Lung (tissue), 11 donors: ENCODE measurements at regions not wholly inside any gene's neighbourhood (a gene's known extent, or its start where the extent isn't known, plus 50 kb on each side); places are given as distances from the start of the nearest gene placed in this dataset.
"Not testable (repeated sequence)": the region's sequence is repeated elsewhere in the genome, so short reads cannot be mapped to it uniquely, and the experiment has no call there.

Experiments used
- ATAC-seq: fragments of 200-7000 bp; cut with Tn5 transposase; one replicate; pipeline ENCODE4 v1.9.1; 2020; ENCODE audit warnings: moderate number of reproducible peaks; ENCODE audit not compliant: insufficient read depth, low FRiP score
- DNase-seq, 3 donors: peaks; one replicate each; pipeline ENCODE4 v3.0.0-alpha.2; 2013 to 2017
- H3K27ac ChIP-seq, 2 donors: one replicate each; pipeline ENCODE4 v1.5.1; 2013; ENCODE audit warnings: mild to moderate bottlenecking in 2 of 2, moderate library complexity in 2 of 2, control low read depth in 1 of 2, inconsistent platforms in 1 of 2, low read depth in 1 of 2, low read length in 1 of 2
- H3K27me3 ChIP-seq, 3 donors: one replicate each; pipeline ENCODE4 v1.5.1; 2013; ENCODE audit warnings: low read length in 2 of 3; ENCODE audit not compliant: control insufficient read depth in 3 of 3, insufficient read depth in 3 of 3
- H3K36me3 ChIP-seq, 4 donors: one replicate each; pipeline ENCODE4 v1.5.1; 2013; ENCODE audit warnings: low read length in 4 of 4, mild to moderate bottlenecking in 1 of 4, moderate library complexity in 1 of 4; ENCODE audit not compliant: control insufficient read depth in 4 of 4, insufficient read depth in 4 of 4
- H3K4me1 ChIP-seq, 5 donors: one replicate each; pipeline ENCODE4 v1.5.1; 2013; ENCODE audit warnings: low read length in 5 of 5, mild to moderate bottlenecking in 2 of 5, moderate library complexity in 1 of 5; ENCODE audit not compliant: control insufficient read depth in 5 of 5, insufficient read depth in 5 of 5
- H3K4me3 ChIP-seq: one replicate; pipeline ENCODE4 v1.5.1; 2013; ENCODE audit warnings: mild to moderate bottlenecking, control low read depth, moderate library complexity
- H3K9ac ChIP-seq, 2 donors: one replicate each; pipeline ENCODE4 v1.5.1; 2013; ENCODE audit warnings: low read length in 2 of 2, control low read depth in 1 of 2; ENCODE audit not compliant: insufficient read depth in 1 of 2
- H3K9me3 ChIP-seq, 4 donors: one replicate each; pipeline ENCODE4 v1.5.1; 2013; ENCODE audit warnings: low read length in 3 of 4, mild to moderate bottlenecking in 1 of 4, moderate library complexity in 1 of 4; ENCODE audit not compliant: control insufficient read depth in 4 of 4, insufficient read depth in 3 of 4
- WGBS, 2 donors: extraction: QIAGEN DNeasy Blood & Tissue Kit; methylation state at CpG; one replicate each; pipeline ENCODE4 v1.1.7; 2013; 5-methylcytosine and 5-hydroxymethylcytosine counted together
- TF ChIP-seq, protein P1 (sequence below): IDR thresholded peaks from 2 replicates; pipeline ENCODE4 v1.5.1; 2012; ENCODE audit warnings: mild to moderate bottlenecking; ENCODE audit errors: control extremely low read depth, extremely low read depth
- donor health status: control.
- donor health status: control.
- donor health status: Bipolar disorder and iron deficiency.
- donor health status: healthy.
- donor health status: DM: yes; HTN: yes; CAD: no.

DNA sequence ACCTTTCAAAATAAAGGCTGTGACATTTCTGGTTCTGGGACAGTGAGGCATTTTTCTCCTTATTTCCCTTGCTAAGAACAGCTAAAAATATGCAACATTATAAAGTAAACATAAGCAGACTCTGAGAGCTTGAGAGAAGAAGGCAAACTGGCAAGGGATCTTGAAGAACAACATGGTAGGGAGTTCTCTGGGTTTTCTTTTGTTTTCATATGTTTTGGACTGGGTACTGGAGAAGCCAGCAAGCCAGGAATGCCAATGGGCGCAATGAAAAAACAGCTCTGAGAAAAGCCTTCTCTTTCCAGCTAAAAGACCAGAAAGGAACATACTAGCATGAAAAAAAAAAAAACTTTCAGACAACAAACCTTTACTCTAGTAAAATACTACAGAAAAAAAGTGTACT lies 351.4 kb upstream of the HS6ST1 start:
- Histone ChIP-seq H3K27ac (no peak overlapping the region), H3K4me1 (no peaks in the 10 kb centered on the region), H3K9me3 (no peaks in the 10 kb centered on the region), H3K36me3 (no peaks in the 10 kb centered on the region), H3K9ac (no peak overlapping the region), H3K27me3 (no peaks in the 10 kb centered on the region), H3K4me3 (no peak overlapping the region)
- DNase-seq = peak in 1 of 3 donors; percentile 25
- ATAC-seq = no peak
- TF ChIP-seq, protein P1, sequence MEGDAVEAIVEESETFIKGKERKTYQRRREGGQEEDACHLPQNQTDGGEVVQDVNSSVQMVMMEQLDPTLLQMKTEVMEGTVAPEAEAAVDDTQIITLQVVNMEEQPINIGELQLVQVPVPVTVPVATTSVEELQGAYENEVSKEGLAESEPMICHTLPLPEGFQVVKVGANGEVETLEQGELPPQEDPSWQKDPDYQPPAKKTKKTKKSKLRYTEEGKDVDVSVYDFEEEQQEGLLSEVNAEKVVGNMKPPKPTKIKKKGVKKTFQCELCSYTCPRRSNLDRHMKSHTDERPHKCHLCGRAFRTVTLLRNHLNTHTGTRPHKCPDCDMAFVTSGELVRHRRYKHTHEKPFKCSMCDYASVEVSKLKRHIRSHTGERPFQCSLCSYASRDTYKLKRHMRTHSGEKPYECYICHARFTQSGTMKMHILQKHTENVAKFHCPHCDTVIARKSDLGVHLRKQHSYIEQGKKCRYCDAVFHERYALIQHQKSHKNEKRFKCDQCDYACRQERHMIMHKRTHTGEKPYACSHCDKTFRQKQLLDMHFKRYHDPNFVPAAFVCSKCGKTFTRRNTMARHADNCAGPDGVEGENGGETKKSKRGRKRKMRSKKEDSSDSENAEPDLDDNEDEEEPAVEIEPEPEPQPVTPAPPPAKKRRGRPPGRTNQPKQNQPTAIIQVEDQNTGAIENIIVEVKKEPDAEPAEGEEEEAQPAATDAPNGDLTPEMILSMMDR = no peak
- WGBS, 2 donors = 87 to 100% methylated on average over 1 of the region's 1 CpG

DNA sequence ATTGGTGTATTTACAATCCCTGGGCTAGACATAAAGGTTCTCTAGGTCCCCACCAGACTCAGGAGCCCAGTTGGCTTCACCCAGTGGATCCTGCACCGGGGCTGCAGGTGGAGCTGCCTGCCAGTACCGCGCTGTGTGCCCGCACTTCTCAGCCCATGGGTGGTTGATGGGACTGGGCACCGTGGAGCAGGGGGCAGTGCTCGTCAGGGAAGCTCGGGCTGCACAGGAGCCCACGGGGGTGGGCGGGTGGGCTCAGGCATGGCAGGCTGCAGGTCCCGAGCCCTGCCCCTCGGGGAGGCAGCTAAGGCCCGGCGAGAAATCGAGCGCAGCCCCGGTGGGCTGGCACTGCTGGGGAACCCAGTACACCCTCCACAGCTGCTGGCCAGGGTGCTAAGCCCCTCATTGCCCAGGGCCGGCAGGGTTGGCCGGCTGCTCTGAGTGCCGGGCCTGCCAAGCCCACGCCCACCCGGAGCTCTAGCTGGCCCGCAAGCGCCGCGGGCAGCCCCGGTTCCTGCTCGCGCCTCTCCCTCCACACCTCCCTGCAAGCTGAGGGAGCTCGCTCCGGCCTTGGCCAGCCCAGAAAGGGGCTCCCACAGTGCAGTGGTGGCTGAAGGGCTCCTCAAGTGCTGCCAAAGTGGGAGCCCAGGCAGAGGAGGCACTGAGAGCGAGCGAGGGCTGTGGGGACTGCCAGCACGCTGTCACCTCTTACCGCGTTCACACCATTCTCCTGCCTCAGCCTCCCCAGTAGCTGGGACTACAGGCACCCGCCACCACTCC lies 353.5 kb upstream of the HS6ST1 start:
- H3K27ac ChIP-seq, H3K4me3 ChIP-seq, H3K9ac ChIP-seq, H3K9me3 ChIP-seq, H3K4me1 ChIP-seq, ATAC-seq, DNase-seq, H3K36me3 ChIP-seq, H3K27me3 ChIP-seq: not testable (repeated sequence)
- 90 to 97% methylated on average over 34 to 36 of the region's 36 CpGs for WGBS, 2 donors

DNA sequence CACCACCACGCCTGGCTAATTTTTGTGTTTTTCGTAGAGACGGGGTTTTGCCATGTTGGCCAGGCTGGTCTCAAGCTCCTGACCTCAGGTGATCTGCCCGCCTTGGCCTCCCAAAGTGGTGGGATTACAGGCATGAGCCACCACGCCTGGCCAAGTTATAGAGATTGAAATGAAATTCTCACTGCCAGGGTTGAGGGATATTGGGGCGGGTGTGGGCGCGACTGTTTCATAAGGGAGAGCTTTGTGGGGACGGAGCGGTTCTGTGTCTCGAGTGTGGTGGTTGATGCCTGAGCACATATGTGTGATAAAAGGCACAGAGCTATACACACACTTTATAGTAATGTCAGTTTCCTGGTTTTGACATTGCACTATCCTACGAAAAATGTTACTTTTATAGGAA lies 361.0 kb upstream of the HS6ST1 start:
- H3K27me3 ChIP-seq = not testable (repeated sequence)

DNA sequence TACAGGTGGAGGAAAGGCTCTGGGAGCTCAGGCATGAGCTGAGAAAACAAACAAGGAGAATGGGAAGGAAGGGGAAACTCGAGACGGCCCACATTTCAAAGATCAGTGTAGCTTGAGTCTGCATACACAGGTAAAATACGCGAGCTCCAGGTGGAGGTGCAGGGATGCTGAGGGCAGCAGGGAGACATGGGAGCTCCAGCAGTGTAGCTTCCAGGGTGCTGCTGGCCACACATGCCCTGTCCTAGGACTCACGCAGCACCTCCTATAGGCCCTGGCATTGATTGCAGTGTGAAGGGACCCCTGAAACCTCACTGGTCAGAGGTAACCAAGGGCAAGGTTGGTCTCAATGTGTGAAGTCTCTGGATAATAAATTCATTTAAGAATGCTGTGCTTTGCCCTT lies 362.8 kb upstream of the HS6ST1 start:
- Histone ChIP-seq H3K27ac (no peak overlapping the region), H3K4me1 (no peaks in the 10 kb centered on the region), H3K27me3 (no peaks in the 10 kb centered on the region), H3K36me3 (no peaks in the 10 kb centered on the region), H3K4me3 (no peak overlapping the region), H3K9ac (no peak overlapping the region), H3K9me3 (no peaks in the 10 kb centered on the region)
- no peak for ATAC-seq
- WGBS, 2 donors = 55 to 79% methylated on average over 5 of the region's 5 CpGs
- DNase-seq = peak in 1 of 3 donors; percentile 9
- TF ChIP-seq, protein P1 = no peak

More for the DNA sequence above, 361.0 kb upstream of the HS6ST1 start:
- 82 to 87% methylated on average over 12 of the region's 12 CpGs for WGBS, 2 donors
- H3K9me3 ChIP-seq, H3K4me1 ChIP-seq, H3K4me3 ChIP-seq, DNase-seq, ATAC-seq, H3K27ac ChIP-seq, H3K36me3 ChIP-seq, H3K9ac ChIP-seq: not testable (repeated sequence)
